Pancreas (tissue), 10 donors: ENCODE measurements at regions not wholly inside any gene's neighbourhood (a gene's known extent, or its start where the extent isn't known, plus 50 kb on each side); places are given as distances from the start of the nearest gene placed in this dataset.

Experiments
- ATAC-seq, 4 donors: fragments of 200-7000 bp; cut with Tn5 transposase; one replicate each; pipeline versions ENCODE4 v1.8.0 to v1.9.1; 2020; ENCODE audit warnings: mild to moderate bottlenecking in 4 of 4, moderate library complexity in 4 of 4
- DNase-seq, 6 donors: peaks; one replicate each; pipeline ENCODE4 v3.0.0-alpha.2; 2020
- FAIRE-seq: peaks from 2 replicates; lab custom pipeline; 2012; peaks lifted over from hg19 to GRCh38; lab: Jason Lieb, UNC
- H3K27ac ChIP-seq, 4 donors: fragments of 200-600 bp; sonication (generic); 1 replicate in 3 of 4; 2 replicates in 1 of 4; pipeline versions ENCODE4 v1.5.0 to v1.8.0; 2020
- H3K27me3 ChIP-seq, 4 donors: fragments of 200-600 bp; one replicate each; pipeline ENCODE4 v1.8.0; 2021
- H3K36me3 ChIP-seq, 3 donors: fragments of 200-600 bp; sonication (generic) in 1 of 3; one replicate each; pipeline versions ENCODE4 v1.5.0 to v1.8.0; 2020 to 2021
- H3K4me1 ChIP-seq, 3 donors: fragments of 200-600 bp; one replicate each; pipeline ENCODE4 v1.8.0; 2021
- H3K4me3 ChIP-seq, 4 donors: fragments of 200-600 bp; sonication (generic) in 2 of 4; one replicate each; pipeline versions ENCODE4 v1.5.0 to v1.8.0; 2020 to 2021
- H3K9me3 ChIP-seq, 4 donors: fragments of 200-600 bp; one replicate each; pipeline ENCODE4 v1.8.0; 2021
- WGBS, 2 donors: extraction: QIAGEN DNeasy Blood & Tissue Kit; methylation state at CpG; one replicate each; pipeline ENCODE4 v1.1.7; 2013; 5-methylcytosine and 5-hydroxymethylcytosine counted together
- intact Hi-C, 3 donors: fragments of 100-400 bp; cut with DNase I; formaldehyde crosslinking; loops; one replicate each; pipeline versions ENCODE4 v1.11.1 to v1.14.2; 2022
- TF ChIP-seq, protein P1 (sequence below), 4 donors: fragments of 200-600 bp; sonication (generic) in 3 of 4; IDR thresholded peaks; one replicate each; pipeline versions ENCODE4 v1.5.0 to v1.8.0; 2021; ENCODE audit warnings: antibody characterized with exemption in 4 of 4
- donor health status: healthy with polysubstance abuse.
- donor health status: DM: no; HTN: no; CAD: no; lungs with moderate emphysema.
- donor health status: DM: no; HTN: no; CAD: no.
- donor health status: control.
- donor health status: control.
- donor health status: Bipolar disorder and iron deficiency.
- donor health status: DM: yes; HTN: yes; CAD: no.
- donor health status: DM: no; HTN: no; CAD: no.
- donor health status: DM: no; HTN: no; CAD: no.
- donor health status: DM: yes; HTN: yes; CAD: no.

DNA sequence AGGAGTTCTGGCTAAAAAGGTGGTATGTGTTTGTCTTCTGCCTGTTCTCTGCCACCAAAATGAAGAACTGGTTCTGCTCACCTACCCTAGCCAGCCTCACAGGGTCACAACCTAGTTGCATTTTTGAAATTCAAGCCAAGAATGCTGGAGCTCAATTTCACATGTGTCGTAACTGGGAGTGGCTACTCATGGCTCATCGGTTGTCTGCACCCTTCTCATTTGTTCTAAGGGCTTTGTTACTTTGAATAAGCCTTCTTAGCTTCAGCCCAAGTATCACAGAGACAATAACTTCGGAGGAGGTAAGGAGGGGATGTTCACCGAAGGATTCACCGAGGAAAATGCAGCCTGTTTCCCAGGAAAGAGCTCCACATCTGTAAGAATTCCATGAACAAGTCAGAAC lies 134.3 kb upstream of the RARB start:
- TF ChIP-seq, protein P1, sequence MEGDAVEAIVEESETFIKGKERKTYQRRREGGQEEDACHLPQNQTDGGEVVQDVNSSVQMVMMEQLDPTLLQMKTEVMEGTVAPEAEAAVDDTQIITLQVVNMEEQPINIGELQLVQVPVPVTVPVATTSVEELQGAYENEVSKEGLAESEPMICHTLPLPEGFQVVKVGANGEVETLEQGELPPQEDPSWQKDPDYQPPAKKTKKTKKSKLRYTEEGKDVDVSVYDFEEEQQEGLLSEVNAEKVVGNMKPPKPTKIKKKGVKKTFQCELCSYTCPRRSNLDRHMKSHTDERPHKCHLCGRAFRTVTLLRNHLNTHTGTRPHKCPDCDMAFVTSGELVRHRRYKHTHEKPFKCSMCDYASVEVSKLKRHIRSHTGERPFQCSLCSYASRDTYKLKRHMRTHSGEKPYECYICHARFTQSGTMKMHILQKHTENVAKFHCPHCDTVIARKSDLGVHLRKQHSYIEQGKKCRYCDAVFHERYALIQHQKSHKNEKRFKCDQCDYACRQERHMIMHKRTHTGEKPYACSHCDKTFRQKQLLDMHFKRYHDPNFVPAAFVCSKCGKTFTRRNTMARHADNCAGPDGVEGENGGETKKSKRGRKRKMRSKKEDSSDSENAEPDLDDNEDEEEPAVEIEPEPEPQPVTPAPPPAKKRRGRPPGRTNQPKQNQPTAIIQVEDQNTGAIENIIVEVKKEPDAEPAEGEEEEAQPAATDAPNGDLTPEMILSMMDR (IDR thresholded peaks at IDR 0.05) = no peak
- Histone ChIP-seq H3K9me3 (no peaks in the 10 kb centered on the region), H3K27ac (no peak overlapping the region), H3K27me3 (no peaks in the 10 kb centered on the region), H3K4me1 (no peaks in the 10 kb centered on the region), H3K4me3 (no peak overlapping the region), H3K36me3 (no peaks in the 10 kb centered on the region)
- 63 to 71% methylated on average over 5 of the region's 5 CpGs for WGBS, 2 donors
- DNase-seq (no peak), FAIRE-seq (no peak), ATAC-seq (no peak)
- intact Hi-C loops = no loop called here

DNA sequence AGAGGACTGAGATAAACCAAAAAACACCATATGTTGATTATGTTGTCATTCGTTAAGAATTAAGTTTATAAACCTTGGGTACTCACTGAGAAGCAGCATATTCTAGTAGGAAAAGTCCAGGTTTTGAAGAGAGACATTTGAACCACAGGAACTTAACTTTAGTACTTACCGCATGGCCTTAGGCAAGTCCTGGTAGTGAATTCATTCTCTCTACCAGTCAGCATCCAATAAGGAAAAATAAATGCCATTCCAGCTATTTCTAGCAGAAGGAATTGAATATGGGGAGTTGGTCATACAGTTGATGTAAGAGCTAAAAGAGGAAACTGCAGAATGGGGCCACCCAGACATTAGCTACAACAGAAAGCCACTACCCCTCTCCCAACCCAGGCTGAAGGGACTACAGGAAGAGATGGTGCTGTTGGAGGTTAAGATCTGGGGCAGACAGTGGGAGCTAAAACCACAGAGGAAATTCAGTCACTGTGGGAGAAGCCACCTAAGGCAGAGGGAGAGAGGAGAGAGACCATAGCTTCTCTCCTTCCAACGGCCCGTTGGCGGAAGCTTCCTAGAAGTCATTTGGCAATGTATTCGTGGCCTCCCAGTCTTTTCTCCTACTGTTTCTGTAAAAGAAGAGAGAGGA lies 133.8 kb upstream of the RARB start:
- ATAC-seq = peak in 1 of 4 donors; percentile 18
- no peak for DNase-seq
- TF ChIP-seq, protein P1 (IDR thresholded peaks at IDR 0.05) = no peak
- H3K27me3 ChIP-seq = no peaks in the 10 kb centered on the region
- WGBS, 2 donors = 71 to 81% methylated on average over 6 of the region's 6 CpGs
- FAIRE-seq = no peak
- H3K4me1 ChIP-seq = no peaks in the 10 kb centered on the region
- no peaks in the 10 kb centered on the region for H3K9me3 ChIP-seq
- intact Hi-C loops = no loop called here
- H3K36me3 ChIP-seq = no peaks in the 10 kb centered on the region
- no peak overlapping the region for H3K27ac ChIP-seq
- no peak overlapping the region for H3K4me3 ChIP-seq

DNA sequence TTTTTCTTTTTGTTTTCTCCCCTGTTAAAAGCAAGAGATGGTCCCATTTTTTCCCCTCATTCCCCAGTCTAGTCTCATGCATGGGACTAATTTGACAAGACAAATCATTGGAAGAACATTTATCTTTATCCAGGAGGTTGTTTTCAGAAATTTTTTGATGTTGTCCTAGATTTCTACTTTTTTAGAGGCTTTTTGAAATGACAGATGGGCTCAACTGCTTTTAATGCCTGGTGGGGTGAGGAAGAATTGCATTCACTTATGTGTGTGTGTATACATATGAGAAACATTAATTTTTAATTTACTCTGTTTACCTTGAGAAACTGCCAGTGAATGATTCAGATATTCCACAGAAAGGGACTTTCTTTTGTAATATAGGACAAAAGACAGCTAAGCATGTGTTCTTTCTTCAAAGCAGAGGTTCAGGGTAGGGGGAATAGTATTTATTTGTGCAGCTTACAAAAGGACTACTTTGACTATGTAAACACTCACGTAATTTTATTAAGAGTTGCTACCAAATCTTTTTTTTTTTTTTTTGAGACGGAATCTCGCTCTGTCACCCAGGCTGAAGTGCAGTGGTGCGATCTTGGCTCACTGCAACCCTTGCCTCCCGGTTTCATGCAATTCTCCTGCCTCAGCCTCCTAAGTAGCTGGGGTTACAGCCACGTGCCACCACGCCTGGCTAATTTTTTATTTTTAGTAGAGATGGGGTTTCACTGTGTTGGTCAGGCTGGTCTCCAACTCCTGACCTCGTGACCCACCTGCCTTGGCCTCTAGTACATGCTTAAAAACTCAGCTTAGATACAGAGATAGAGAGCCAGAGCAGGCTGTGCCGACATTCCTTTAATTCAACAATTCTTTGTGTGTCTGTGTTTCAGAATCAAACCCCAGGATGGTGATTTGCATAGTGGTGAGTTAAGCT lies 130.1 kb upstream of the RARB start:
- Histone ChIP-seq H3K27ac (no peak overlapping the region), H3K9me3 (no peaks in the 10 kb centered on the region), H3K4me1 (no peaks in the 10 kb centered on the region), H3K4me3 (no peak overlapping the region), H3K36me3 (no peaks in the 10 kb centered on the region), H3K27me3 (no peaks in the 10 kb centered on the region)
- intact Hi-C loops = no loop called here
- DNase-seq = no peak
- peak in 2 of 4 donors; percentile 11 to 42 for ATAC-seq
- no peak for FAIRE-seq
- TF ChIP-seq, protein P1 (IDR thresholded peaks at IDR 0.05) = no peak
- WGBS, 2 donors = 72 to 81% methylated on average over 9 of the region's 9 CpGs

DNA sequence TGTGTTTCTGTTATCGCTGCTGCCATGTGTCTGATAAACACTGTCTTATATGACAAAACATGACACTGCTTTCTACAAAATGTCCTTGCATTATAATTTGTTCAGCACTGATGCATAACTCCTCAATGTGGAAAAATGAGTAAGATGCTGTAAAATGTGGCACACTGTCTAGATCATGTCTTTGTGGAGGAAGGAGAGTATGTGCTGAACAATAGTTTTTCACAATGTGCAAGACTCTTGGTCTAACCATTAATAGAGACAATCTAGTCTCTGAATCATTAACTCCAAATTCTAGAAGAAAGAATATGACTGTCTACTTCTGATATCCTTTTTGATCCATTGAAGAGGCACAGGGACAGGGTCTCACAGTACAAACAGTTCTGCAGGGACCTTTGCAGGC lies 127.9 kb upstream of the RARB start:
- intact Hi-C loops = no loop called here
- Histone ChIP-seq H3K36me3 (no peaks in the 10 kb centered on the region), H3K9me3 (no peaks in the 10 kb centered on the region), H3K4me1 (no peaks in the 10 kb centered on the region), H3K27me3 (no peaks in the 10 kb centered on the region), H3K27ac (no peak overlapping the region), H3K4me3 (no peak overlapping the region)
- TF ChIP-seq, protein P1 (IDR thresholded peaks at IDR 0.05) = no peak
- DNase-seq = no peak
- no peak for FAIRE-seq
- WGBS, 2 donors = 87 to 100% methylated on average over 1 of the region's 1 CpG
- ATAC-seq = no peak

DNA sequence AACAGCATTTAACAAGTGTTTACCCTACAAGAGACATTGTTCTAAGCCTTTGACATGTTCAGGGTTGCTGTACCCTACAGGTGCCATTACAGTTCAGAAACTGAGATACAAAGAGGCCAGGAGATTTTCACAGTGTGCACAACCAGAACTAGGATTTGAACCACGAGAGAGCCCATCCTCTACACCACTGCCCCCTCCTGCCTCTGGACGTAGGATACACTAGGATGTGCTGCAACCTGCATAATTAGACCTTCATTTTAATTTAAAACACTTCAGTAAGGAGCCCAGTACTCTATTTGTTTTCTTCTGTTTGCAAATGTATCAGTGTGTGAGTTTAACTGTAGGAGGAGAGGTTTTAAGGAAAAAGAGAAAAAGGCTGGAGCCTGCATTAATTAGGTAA lies 123.1 kb upstream of the RARB start:
- H3K27ac ChIP-seq = no peak overlapping the region
- 45 to 46% methylated on average over 2 of the region's 2 CpGs for WGBS, 2 donors
- no peaks in the 10 kb centered on the region for H3K4me1 ChIP-seq
- intact Hi-C loops = no loop called here
- H3K4me3 ChIP-seq = no peak overlapping the region
- ATAC-seq (no peak), FAIRE-seq (no peak), DNase-seq (no peak)
- no peaks in the 10 kb centered on the region for H3K27me3 ChIP-seq
- no peaks in the 10 kb centered on the region for H3K9me3 ChIP-seq
- no peaks in the 10 kb centered on the region for H3K36me3 ChIP-seq
- TF ChIP-seq, protein P1 (IDR thresholded peaks at IDR 0.05) = no peak
